Activated CD4-positive, alpha-beta T cell treated with anti-CD3 and anti-CD28 coated beads, Interleukin-2, amount 10 ng/mL, durations not matched to agents 7 days and 5 days (primary cell): ENCODE measurements at regions not wholly inside any gene's neighbourhood (a gene's known extent, or its start where the extent isn't known, plus 50 kb on each side); places are given as distances from the start of the nearest gene placed in this dataset.
"Not testable (repeated sequence)": the region's sequence is repeated elsewhere in the genome, so short reads cannot be mapped to it uniquely, and the experiment has no call there.

Source experiments
- CTCF ChIA-PET: fragments of 350-600 bp; sonication (Branson Sonifier 250); formaldehyde crosslinking; loops from one replicate; lab custom pipeline; 2021; ENCODE audit warnings: antibody characterized with exemption; lab: Charles Lee
- POLR2A ChIA-PET: fragments of 350-600 bp; sonication (Branson Sonifier 250); formaldehyde crosslinking; loops from one replicate; lab custom pipeline; 2021; ENCODE audit warnings: antibody characterized with exemption; lab: Charles Lee
- DNase-seq: peaks from one replicate; pipeline ENCODE4 v3.0.0-alpha.2; 2020
- H3K27ac Mint-ChIP-seq: one replicate; pipeline ENCODE4 v1.8.0; 2021; ENCODE audit warnings: mild to moderate bottlenecking, moderate library complexity, mixed read lengths
- H3K27me3 Mint-ChIP-seq: one replicate; pipeline ENCODE4 v1.8.0; 2021; ENCODE audit warnings: mixed read lengths
- H3K36me3 Mint-ChIP-seq: one replicate; pipeline ENCODE4 v1.8.0; 2021; ENCODE audit warnings: low read depth, mixed read lengths
- H3K4me1 Mint-ChIP-seq: one replicate; pipeline ENCODE4 v1.8.0; 2021; ENCODE audit warnings: mixed read lengths
- H3K4me3 Mint-ChIP-seq: one replicate; pipeline ENCODE4 v1.8.0; 2021; ENCODE audit warnings: mild to moderate bottlenecking, moderate library complexity, mixed read lengths
- H3K9me3 Mint-ChIP-seq: one replicate; pipeline ENCODE4 v1.8.0; 2021; ENCODE audit warnings: mixed read lengths

- POLR2A ChIA-PET, CTCF ChIA-PET: not testable (repeated sequence)
Observed at GRCh38 chr9:40939201-40939887, 189.1 kb downstream of the FOXD4L6 start.

GRCh38 chr9:40935336-40935735, 193.1 kb downstream of the FOXD4L6 start:
- H3K4me1 Mint-ChIP-seq: no peaks in the 10 kb centered on the region
- no peak overlapping the region for H3K4me3 Mint-ChIP-seq
- DNase-seq: no peak
- ChIA-PET POLR2A (no interaction called here), CTCF (no interaction called here)
- H3K36me3 Mint-ChIP-seq: no peaks in the 10 kb centered on the region
- no peak overlapping the region for H3K27ac Mint-ChIP-seq
- H3K27me3 Mint-ChIP-seq: no peaks in the 10 kb centered on the region
- H3K9me3 Mint-ChIP-seq: peaks cover 24% of the 10 kb centered on the region

More at GRCh38 chr9:40939201-40939887, 189.1 kb downstream of the FOXD4L6 start:
- H3K27me3 Mint-ChIP-seq, DNase-seq, H3K4me1 Mint-ChIP-seq, H3K36me3 Mint-ChIP-seq, H3K27ac Mint-ChIP-seq, H3K9me3 Mint-ChIP-seq, H3K4me3 Mint-ChIP-seq: not testable (repeated sequence)

DNA sequence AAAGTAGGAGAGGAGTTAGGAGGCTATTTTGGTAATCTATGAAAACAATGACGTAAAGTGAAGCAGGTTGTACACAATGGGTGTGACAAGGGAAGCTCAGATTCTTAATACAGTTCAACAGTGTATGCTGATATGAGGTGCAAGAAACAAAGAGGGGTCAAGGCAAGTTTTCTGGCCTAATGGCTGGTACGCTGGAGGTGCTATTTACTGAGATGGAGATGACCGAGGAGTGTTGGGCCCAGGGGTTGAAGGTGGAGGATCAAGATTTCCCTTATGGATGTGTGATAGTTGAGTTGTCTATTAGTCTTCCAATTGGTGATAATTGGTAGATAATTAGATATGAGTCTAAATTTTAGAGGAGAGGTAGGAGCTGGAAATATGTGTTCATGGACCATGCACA, 194.0 kb downstream of the FOXD4L6 start:
- H3K9me3 Mint-ChIP-seq: peaks cover 24% of the 10 kb centered on the region
- POLR2A ChIA-PET, CTCF ChIA-PET, H3K27ac Mint-ChIP-seq, H3K36me3 Mint-ChIP-seq, H3K4me1 Mint-ChIP-seq, H3K27me3 Mint-ChIP-seq, DNase-seq, H3K4me3 Mint-ChIP-seq: not testable (repeated sequence)

DNA sequence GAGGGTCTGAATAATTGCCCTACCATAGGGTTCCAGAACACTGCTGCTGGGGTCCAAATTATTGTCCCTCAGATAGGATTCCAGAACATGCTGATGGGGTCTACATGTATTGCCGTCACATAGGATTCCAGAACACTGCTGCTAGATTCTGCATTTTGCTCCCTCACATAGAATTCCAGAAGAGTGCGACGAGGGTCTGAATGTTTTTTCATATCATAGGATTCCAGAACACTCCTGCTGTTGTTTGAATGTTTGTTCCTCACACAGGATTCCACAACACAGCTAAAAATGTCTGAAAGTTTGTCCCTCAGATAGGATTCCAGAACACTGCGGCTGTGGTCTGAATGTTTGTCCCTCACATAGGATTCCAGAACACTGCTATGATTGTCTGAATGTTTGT, 198.1 kb downstream of the FOXD4L6 start:
- peaks cover 44% of the 10 kb centered on the region for H3K9me3 Mint-ChIP-seq
- H3K36me3 Mint-ChIP-seq, CTCF ChIA-PET, H3K27me3 Mint-ChIP-seq, H3K4me1 Mint-ChIP-seq, H3K27ac Mint-ChIP-seq, POLR2A ChIA-PET, DNase-seq, H3K4me3 Mint-ChIP-seq: not testable (repeated sequence)

DNA sequence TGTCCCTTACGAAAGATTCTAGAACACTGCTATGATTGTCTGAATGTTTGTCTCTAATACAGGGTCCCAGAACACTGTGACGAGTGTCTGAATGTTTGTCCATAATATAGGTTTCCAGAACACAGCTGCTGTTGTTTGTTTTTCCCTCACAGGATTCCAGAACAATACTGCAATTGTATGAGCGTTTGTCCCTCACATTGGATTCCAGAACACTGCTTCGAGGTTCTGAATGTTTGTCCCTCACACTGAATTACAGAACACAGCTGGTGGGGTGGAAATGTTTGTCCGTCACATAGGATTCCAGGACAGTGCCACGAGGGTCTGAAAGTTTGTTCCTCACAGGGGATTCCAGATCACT, 199.0 kb downstream of the FOXD4L6 start:
- CTCF ChIA-PET: not testable (repeated sequence)

DNA sequence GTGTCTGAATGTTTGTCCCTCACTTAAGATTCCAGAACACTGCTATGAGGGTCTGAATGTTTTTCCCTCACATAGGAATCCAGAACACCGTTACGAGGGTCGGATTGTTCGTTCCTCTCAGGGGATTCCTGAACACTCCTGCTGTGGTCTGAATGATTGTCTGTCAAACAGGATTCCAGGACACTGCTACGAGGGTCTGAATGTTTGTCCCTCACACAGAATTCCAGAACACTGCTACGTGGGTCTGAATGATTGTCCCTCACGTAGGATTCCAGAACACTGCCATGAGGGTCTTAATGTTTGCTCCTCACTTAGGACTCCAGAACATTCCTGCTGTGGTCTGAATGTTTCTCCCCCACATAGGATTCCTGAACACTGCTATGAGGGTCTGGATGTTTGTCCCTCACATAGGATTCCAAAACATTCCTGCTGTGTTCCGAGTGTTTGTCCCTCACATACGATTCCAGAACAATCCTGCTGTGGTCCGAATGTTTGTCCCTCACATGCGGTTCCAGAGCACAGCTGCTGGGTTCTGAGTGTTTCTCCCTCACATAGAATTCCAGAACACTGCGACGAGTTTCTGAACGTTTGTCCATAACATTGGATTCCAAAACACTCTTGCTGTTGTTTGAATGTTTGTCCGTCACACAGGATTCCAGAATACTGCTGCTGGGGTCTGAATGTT, 199.5 kb downstream of the FOXD4L6 start:
- POLR2A ChIA-PET: no interaction called here
- no peak overlapping the region for H3K27ac Mint-ChIP-seq
- CTCF ChIA-PET: no interaction called here
- H3K36me3 Mint-ChIP-seq: no peaks in the 10 kb centered on the region
- no peak overlapping the region for H3K4me3 Mint-ChIP-seq
- DNase-seq: no peak
- peaks cover 56% of the 10 kb centered on the region for H3K9me3 Mint-ChIP-seq
- no peaks in the 10 kb centered on the region for H3K27me3 Mint-ChIP-seq
- H3K4me1 Mint-ChIP-seq: no peaks in the 10 kb centered on the region

More for the DNA sequence above, 199.0 kb downstream of the FOXD4L6 start:
- H3K27ac Mint-ChIP-seq, H3K4me3 Mint-ChIP-seq, H3K36me3 Mint-ChIP-seq, DNase-seq, H3K4me1 Mint-ChIP-seq, POLR2A ChIA-PET, H3K27me3 Mint-ChIP-seq: not testable (repeated sequence)
- peaks cover 53% of the 10 kb centered on the region for H3K9me3 Mint-ChIP-seq

- Mint-ChIP-seq H3K36me3 (no peaks in the 10 kb centered on the region), H3K9me3 (peaks cover 60% of the 10 kb centered on the region)
Observed at GRCh38 chr9:40927851-40928802, 200.4 kb downstream of the FOXD4L6 start.

DNA sequence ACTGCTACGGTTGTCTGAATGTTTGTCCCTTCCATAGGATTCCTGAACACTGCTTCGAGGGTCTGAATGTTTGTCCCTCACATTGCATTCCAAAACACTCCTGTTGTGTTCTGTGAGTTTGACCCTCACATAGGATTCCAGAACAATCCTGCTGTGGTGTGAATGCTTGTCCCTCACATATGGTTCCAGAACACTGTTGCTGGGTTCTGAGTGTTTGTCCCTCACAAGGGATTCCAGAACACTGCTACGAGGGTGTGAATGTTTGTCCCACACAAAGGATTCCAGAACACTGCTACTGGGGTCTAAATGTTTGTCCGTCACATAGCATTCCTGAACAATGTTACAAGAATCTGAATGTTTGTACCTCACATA, 201.2 kb downstream of the FOXD4L6 start:
- H3K27me3 Mint-ChIP-seq: no peaks in the 10 kb centered on the region
- H3K9me3 Mint-ChIP-seq: peaks cover 63% of the 10 kb centered on the region
- no peak overlapping the region for H3K4me3 Mint-ChIP-seq
- no peak for DNase-seq
- no peak overlapping the region for H3K27ac Mint-ChIP-seq
- no peaks in the 10 kb centered on the region for H3K4me1 Mint-ChIP-seq
- no peaks in the 10 kb centered on the region for H3K36me3 Mint-ChIP-seq
- ChIA-PET CTCF (no interaction called here), POLR2A (no interaction called here)

More at GRCh38 chr9:40927851-40928802, 200.4 kb downstream of the FOXD4L6 start:
- Mint-ChIP-seq H3K4me3 (no peak overlapping the region), H3K27me3 (no peaks in the 10 kb centered on the region), H3K4me1 (no peaks in the 10 kb centered on the region), H3K27ac (no peak overlapping the region)
- CTCF ChIA-PET: no interaction called here
- POLR2A ChIA-PET: no interaction called here
- DNase-seq: no peak

DNA sequence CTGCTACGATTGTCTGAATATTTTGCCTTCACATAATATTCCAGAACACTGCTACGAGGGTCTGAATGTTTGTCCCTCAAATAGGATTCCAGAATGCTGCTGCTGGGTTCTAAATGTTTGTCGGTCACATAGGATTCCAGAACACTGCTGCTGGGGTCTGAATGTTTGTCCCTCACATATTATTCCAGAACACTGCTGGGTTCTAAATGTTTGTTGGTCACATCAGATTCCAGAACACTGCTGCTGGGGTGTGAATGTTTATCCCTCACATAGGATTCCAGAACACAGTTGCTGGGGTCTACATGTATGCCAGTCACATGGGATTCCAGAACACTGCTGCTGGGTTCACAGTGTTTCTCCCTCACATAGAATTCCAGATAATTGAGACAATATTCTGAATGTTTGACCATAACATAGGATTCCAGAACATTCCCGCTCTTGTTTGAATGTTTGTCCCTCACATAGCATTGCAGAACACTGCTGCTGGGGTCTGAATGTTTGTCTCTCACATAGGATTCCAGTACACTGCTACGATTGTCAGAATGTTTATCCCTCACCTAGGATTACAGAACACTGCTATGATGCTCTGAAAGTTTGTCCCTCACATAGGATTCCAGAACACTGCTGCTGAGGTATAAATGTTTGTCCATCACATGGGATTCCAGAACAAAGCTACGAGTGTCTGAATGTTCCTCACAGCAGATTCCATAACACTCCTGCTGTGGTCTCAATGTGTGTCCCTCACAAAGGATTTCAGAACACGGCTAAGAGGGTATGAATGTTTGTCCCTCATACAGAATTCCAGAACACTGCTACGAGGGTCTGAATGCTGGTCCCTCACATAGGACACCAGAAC, 201.8 kb downstream of the FOXD4L6 start:
- DNase-seq: no peak
- Mint-ChIP-seq H3K27me3 (no peaks in the 10 kb centered on the region), H3K4me3 (no peak overlapping the region), H3K9me3 (peaks cover 60% of the 10 kb centered on the region), H3K36me3 (no peaks in the 10 kb centered on the region), H3K4me1 (no peaks in the 10 kb centered on the region), H3K27ac (no peak overlapping the region)
- ChIA-PET CTCF (no interaction called here), POLR2A (no interaction called here)

DNA sequence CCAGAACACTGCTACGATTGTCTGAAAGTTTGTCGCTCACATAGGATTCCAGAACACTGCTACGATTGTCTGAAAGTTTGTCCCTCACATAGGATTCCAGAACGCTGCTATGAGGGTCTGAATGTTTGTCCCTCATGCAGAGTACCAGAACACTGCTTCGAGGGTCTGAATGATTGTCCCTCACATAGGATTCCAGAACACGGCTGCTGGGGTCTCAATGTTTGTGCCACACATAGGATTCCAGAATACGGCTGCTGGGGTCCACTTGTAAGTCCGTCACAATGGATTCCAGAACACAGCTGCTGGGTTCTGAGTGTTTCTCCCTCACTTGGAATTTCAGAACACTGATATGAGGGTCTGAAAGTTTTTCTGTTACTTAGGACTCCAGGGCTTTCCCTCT, 203.3 kb downstream of the FOXD4L6 start:
- Mint-ChIP-seq H3K36me3 (no peaks in the 10 kb centered on the region), H3K4me1 (no peaks in the 10 kb centered on the region), H3K4me3 (no peak overlapping the region), H3K9me3 (peaks cover 51% of the 10 kb centered on the region), H3K27ac (no peak overlapping the region), H3K27me3 (no peaks in the 10 kb centered on the region)
- ChIA-PET CTCF (no interaction called here), POLR2A (no interaction called here)
- no peak for DNase-seq

DNA sequence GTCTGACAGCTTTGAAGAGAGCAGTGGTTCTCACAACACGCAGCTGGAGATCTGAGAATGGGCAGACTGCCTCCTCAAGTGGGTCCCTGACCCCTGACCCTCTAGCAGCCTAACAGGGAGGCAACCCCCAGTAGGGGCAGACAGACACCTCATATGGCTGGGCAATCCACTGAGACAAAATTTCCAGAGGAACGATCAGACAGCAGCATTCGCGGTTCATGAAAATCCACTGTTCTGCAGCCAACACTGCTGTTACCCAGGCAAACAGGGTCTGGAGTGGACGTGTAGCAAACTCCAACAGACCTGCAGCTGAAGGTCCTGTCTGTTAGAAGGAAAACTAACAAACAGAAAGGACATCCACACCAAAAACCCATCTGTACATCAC, 212.1 kb downstream of the FOXD4L6 start:
- H3K27me3 Mint-ChIP-seq, H3K4me1 Mint-ChIP-seq, H3K36me3 Mint-ChIP-seq, POLR2A ChIA-PET, DNase-seq, H3K27ac Mint-ChIP-seq, CTCF ChIA-PET, H3K4me3 Mint-ChIP-seq: not testable (repeated sequence)
- peaks cover 44% of the 10 kb centered on the region for H3K9me3 Mint-ChIP-seq

DNA sequence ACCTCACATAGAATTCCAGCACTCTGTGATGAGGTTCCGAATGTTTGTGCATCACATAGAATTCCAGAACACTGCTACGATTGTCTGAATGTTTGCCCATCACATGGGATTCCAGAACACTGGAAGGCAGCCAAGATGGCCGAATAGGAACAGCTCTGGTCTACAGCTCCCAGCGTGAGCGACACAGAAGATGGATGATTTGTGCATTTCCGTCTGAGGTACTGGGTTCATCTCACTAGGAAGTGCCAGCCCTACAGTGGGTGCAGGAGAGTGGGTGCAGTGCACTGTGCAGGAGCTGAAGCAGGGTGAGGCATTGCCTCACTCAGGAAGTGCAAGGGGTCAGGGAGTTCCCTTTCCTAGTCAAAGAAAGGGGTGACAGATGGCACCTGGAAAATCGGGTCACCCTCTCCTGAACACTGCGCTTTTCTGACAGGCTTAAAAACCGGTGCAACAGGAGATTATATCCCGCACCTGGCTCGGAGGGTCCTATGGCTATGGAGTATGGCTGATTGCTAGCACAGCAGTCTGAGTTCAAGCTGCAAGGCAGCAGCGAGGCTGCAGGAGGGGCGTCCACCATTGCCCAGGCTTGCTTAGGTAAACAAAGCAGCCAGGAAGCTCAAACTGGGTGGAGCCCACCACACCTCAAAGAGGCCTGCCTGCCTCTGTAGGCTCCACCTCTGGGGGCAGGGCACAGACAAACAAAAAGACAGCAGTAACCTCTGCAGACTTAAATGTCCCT, 212.7 kb downstream of the FOXD4L6 start:
- peaks cover 46% of the 10 kb centered on the region for H3K9me3 Mint-ChIP-seq
- POLR2A ChIA-PET, H3K4me1 Mint-ChIP-seq, H3K27ac Mint-ChIP-seq, CTCF ChIA-PET, H3K4me3 Mint-ChIP-seq, H3K27me3 Mint-ChIP-seq, DNase-seq, H3K36me3 Mint-ChIP-seq: not testable (repeated sequence)
